LNCAP (cell line): ENCODE measurements at regions not wholly inside any gene's neighbourhood (a gene's known extent, or its start where the extent isn't known, plus 50 kb on each side); places are given as distances from the start of the nearest gene placed in this dataset.

Experiments used
- TF ChIP-seq, protein P1 (sequence below): fragments of 450-650 bp; IDR thresholded peaks from 2 replicates; pipeline ENCODE4 v1.5.1; 2017; ENCODE audit warnings: mild to moderate bottlenecking

- TF ChIP-seq, protein P1, sequence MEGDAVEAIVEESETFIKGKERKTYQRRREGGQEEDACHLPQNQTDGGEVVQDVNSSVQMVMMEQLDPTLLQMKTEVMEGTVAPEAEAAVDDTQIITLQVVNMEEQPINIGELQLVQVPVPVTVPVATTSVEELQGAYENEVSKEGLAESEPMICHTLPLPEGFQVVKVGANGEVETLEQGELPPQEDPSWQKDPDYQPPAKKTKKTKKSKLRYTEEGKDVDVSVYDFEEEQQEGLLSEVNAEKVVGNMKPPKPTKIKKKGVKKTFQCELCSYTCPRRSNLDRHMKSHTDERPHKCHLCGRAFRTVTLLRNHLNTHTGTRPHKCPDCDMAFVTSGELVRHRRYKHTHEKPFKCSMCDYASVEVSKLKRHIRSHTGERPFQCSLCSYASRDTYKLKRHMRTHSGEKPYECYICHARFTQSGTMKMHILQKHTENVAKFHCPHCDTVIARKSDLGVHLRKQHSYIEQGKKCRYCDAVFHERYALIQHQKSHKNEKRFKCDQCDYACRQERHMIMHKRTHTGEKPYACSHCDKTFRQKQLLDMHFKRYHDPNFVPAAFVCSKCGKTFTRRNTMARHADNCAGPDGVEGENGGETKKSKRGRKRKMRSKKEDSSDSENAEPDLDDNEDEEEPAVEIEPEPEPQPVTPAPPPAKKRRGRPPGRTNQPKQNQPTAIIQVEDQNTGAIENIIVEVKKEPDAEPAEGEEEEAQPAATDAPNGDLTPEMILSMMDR, result no peak
These were observed 239.4 kb upstream of the SOX14 start for GRCh38 chr3:137524751-137525150.

DNA sequence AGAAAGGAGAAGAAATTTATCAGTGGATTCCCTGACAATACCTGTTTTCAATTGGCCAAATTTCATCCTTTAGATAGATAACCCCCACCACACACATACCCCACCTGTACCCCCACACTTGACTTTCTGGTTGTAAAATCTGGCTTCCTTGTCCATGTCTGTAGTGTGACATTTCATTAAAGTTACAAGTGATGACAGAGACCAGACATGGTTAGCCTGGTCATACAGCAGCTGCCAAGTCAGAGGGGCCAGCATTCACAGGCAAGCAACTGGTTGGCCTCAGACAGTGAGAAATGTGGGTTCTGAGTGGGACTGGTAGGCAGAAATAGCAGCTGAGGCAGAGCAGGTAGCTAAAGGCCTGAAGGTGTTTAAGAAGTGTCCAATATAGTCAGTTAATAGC, 238.6 kb upstream of the SOX14 start:
- TF ChIP-seq, protein P1, result no peak

- TF ChIP-seq, protein P1, result no peak
These were observed 222.1 kb upstream of the SOX14 start for GRCh38 chr3:137542049-137542448.

DNA sequence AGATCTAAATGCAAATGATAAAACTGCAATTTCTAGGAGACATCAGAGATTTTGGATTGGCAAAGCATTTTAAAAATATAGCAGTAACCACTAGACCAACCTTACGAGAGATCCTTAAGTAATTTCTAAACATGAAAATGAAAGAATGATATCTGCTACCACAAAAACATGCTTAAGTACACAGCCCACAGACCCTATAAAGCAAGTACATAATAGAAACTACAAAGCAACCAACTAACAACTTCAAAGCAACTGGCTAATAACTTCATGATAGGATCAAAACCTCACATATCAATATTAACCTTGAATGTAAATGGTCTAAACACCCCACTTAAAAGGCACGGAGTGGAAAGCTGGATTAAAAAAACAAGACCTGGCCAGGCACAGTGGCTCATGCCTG, 209.9 kb upstream of the SOX14 start:
- TF ChIP-seq, protein P1, result no peak

DNA sequence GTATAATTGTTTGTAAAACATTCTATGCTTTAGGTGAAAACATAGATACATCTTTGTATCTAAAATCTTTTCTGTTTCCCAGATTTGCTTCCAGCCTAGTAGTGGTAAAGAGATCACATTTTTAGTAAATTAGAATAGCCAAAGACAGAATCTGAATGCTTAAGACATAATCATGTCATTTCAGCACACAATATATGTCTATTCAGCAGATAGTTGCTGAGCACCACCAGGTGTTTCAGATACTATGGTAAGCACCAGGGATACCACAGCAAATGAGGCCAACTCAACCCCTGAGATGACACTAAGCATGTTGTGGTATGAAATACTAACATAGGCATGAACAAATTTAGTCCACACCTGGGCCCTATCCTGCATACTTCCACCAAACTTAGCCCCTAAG, 195.2 kb upstream of the SOX14 start:
- TF ChIP-seq, protein P1, result no peak

GRCh38 chr3:137572931-137573330, 191.2 kb upstream of the SOX14 start:
- TF ChIP-seq, protein P1, result no peak

- TF ChIP-seq, protein P1, result no peak
These were observed 181.6 kb upstream of the SOX14 start for GRCh38 chr3:137582484-137582883.

DNA sequence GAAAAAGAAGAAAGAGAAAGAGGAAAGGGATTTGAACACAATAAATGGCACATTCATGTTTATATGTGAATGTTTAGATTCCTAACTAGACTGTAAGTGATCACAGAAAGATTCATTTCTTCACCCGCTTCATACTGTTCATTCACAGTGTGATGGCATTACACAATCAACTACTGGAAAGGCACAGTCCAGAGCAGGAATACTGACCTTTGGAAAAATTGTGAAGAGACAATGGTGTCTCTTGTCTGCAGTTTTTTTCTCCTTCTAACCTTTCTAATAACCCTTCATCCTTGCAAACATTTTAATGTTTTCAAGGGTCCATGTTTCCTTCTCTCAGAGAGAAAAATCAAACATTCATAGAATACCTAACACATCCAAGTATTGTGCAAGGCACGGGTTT, 180.9 kb upstream of the SOX14 start:
- TF ChIP-seq, protein P1, result no peak
